Parathyroid adenoma (tissue), 2 donors: ENCODE measurements at regions not wholly inside any gene's neighbourhood (a gene's known extent, or its start where the extent isn't known, plus 50 kb on each side); places are given as distances from the start of the nearest gene placed in this dataset.

Experiments used
- H2AFZ ChIP-seq: fragments of 300-600 bp; sonication (generic); one replicate; pipeline ENCODE4 v1.7.0; 2017; ENCODE audit warnings: antibody characterized with exemption, mild to moderate bottlenecking
- H3K27ac ChIP-seq: fragments of 300-600 bp; sonication (generic); one replicate; pipeline ENCODE4 v1.7.0; 2017
- H3K27me3 ChIP-seq: fragments of 300-600 bp; sonication (generic); one replicate; pipeline ENCODE4 v1.7.0; 2017; ENCODE audit warnings: low read length; ENCODE audit not compliant: control insufficient read depth, insufficient read depth
- H3K36me3 ChIP-seq: fragments of 300-600 bp; sonication (generic); one replicate; pipeline ENCODE4 v1.7.0; 2017; ENCODE audit warnings: low read length; ENCODE audit not compliant: control insufficient read depth, insufficient read depth
- H3K4me1 ChIP-seq: fragments of 300-600 bp; sonication (generic); one replicate; pipeline ENCODE4 v1.7.0; 2017; ENCODE audit warnings: control low read depth
- H3K4me2 ChIP-seq: fragments of 300-600 bp; sonication (generic); one replicate; pipeline ENCODE4 v1.7.0; 2017; ENCODE audit warnings: low read length
- H3K4me3 ChIP-seq: fragments of 300-600 bp; sonication (generic); one replicate; pipeline ENCODE4 v1.7.0; 2017; ENCODE audit warnings: low read depth, low read length
- H3K79me2 ChIP-seq: fragments of 300-600 bp; sonication (generic); one replicate; pipeline ENCODE4 v1.7.0; 2017; ENCODE audit warnings: control low read depth
- H3K9ac ChIP-seq: fragments of 300-600 bp; sonication (generic); one replicate; pipeline ENCODE4 v1.7.0; 2017; ENCODE audit warnings: mild to moderate bottlenecking
- H3K9me3 ChIP-seq: fragments of 300-600 bp; sonication (generic); one replicate; pipeline ENCODE4 v1.7.0; 2017; ENCODE audit warnings: low read length; ENCODE audit not compliant: control insufficient read depth
- CTCF ChIP-seq: fragments of 300-600 bp; sonication (generic); IDR thresholded peaks from one replicate; pipeline ENCODE4 v1.7.0; 2017; ENCODE audit warnings: antibody characterized with exemption, mild to moderate bottlenecking
- donor health status: primary hyperparathyroidism.

DNA sequence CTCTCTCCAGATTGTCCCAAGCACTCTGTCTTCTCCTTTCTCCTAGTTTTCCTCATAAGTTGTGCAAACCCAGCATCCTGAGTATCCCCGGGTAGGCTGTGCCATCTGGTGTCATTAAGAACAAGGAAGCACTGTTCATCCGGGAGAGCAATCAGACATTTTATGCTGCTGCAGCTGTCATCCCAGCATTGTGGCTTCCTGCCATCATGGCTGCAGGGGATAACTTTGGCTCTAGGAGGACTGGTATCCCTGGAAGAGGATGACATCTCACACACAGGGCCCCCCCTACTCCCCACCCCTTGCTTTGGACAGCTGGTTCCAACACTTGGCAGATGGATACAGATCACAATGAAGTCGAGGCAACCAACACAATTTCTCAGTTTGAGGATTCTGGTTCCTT is 1195.1 kb upstream of the MAP3K7 start:
- H3K36me3 ChIP-seq, result no peaks in the 10 kb centered on the region
- no peaks in the 10 kb centered on the region for H3K4me1 ChIP-seq
- H2AFZ ChIP-seq, result no peak overlapping the region
- no peak overlapping the region for H3K4me2 ChIP-seq
- no peaks in the 10 kb centered on the region for H3K79me2 ChIP-seq
- TF ChIP-seq CTCF, result no peak
- H3K27me3 ChIP-seq, result no peaks in the 10 kb centered on the region
- no peak overlapping the region for H3K9ac ChIP-seq
- no peaks in the 10 kb centered on the region for H3K9me3 ChIP-seq
- H3K27ac ChIP-seq, result no peak overlapping the region
- no peak overlapping the region for H3K4me3 ChIP-seq

- H3K36me3 ChIP-seq, result no peaks in the 10 kb centered on the region
- H3K9me3 ChIP-seq, result no peaks in the 10 kb centered on the region
- no peak overlapping the region for H3K9ac ChIP-seq
- no peaks in the 10 kb centered on the region for H3K27me3 ChIP-seq
- no peak overlapping the region for H3K27ac ChIP-seq
- H3K4me3 ChIP-seq, result no peak overlapping the region
- TF ChIP-seq CTCF, result no peak
- no peak overlapping the region for H2AFZ ChIP-seq
- no peak overlapping the region for H3K4me2 ChIP-seq
- no peaks in the 10 kb centered on the region for H3K4me1 ChIP-seq
- H3K79me2 ChIP-seq, result no peaks in the 10 kb centered on the region
Measured at GRCh38 chr6:91780270-91780669, 1193.4 kb upstream of the MAP3K7 start.

DNA sequence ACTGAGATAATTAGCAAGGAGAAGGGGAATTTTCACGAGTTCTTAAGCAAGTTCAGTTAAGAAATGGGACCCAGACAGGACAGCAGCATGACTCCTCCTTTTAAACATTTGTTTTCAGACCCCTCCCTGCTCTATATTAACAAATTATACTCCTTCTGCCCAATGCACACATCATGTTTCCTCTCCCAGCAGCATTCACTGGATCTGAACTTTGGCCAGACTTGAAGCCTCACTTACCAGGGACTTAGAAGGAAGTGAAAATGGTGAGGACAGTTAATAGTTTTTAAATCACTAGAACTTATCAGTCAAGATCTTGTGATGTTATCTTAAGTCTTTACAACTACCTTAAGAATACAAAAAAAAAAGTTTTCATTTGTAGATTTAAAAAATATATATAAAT is 1174.7 kb upstream of the MAP3K7 start:
- no peaks in the 10 kb centered on the region for H3K9me3 ChIP-seq
- no peak overlapping the region for H2AFZ ChIP-seq
- H3K27ac ChIP-seq, result no peak overlapping the region
- H3K36me3 ChIP-seq, result no peaks in the 10 kb centered on the region
- no peak overlapping the region for H3K4me2 ChIP-seq
- H3K4me3 ChIP-seq, result no peak overlapping the region
- TF ChIP-seq CTCF, result no peak
- H3K9ac ChIP-seq, result no peak overlapping the region
- H3K27me3 ChIP-seq, result no peaks in the 10 kb centered on the region
- H3K4me1 ChIP-seq, result no peaks in the 10 kb centered on the region
- no peaks in the 10 kb centered on the region for H3K79me2 ChIP-seq

DNA sequence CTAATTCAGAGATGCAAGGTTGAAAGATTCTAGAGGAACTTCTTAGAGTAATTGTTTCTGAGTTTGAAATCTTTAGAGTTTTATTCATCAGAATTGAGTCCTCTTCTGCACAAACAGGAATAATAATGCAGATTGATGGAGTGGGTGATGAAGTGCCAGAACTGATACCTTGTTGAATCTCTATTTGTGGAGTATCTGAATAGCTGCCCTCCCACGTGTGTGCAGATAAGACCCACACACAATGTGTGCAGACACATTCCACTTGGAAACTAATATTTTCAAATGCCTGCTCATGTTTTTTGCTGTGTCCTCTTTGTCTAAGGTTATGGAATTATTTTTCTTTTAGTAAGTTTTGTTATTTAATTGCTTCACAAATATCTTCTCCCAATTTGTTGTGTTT is 1167.8 kb upstream of the MAP3K7 start:
- Histone ChIP-seq H3K27me3 (no peaks in the 10 kb centered on the region), H3K4me2 (no peak overlapping the region), H3K79me2 (no peaks in the 10 kb centered on the region), H3K4me1 (no peaks in the 10 kb centered on the region), H2AFZ (no peak overlapping the region), H3K27ac (no peak overlapping the region), H3K9me3 (no peaks in the 10 kb centered on the region), H3K36me3 (no peaks in the 10 kb centered on the region), H3K9ac (no peak overlapping the region), H3K4me3 (no peak overlapping the region)
- TF ChIP-seq CTCF, result no peak

GRCh38 chr6:91751526-91751925 is 1164.7 kb upstream of the MAP3K7 start:
- Histone ChIP-seq H3K79me2 (no peaks in the 10 kb centered on the region), H2AFZ (no peak overlapping the region), H3K27me3 (no peaks in the 10 kb centered on the region), H3K4me1 (no peaks in the 10 kb centered on the region), H3K4me2 (no peak overlapping the region), H3K9ac (no peak overlapping the region), H3K9me3 (no peaks in the 10 kb centered on the region), H3K4me3 (no peak overlapping the region), H3K27ac (no peak overlapping the region), H3K36me3 (no peaks in the 10 kb centered on the region)
- TF ChIP-seq CTCF, result no peak
